K562 (cell line): ENCODE measurements at regions not wholly inside any gene's neighbourhood (a gene's known extent, or its start where the extent isn't known, plus 50 kb on each side); places are given as distances from the start of the nearest gene placed in this dataset.

ENCODE experiments used
- ATAC-seq: fragments of 200-7000 bp; cut with Tn5 transposase; 3 replicates; pipeline ENCODE4 v1.9.1; 2020; ENCODE audit warnings: moderate library complexity
- BruUV-seq: library from RNA; stranded (reverse); fragments of 400-500 nt; replicated peaks from 2 replicates; lab custom pipeline; 2021; lab: Mats Ljungman, UMichigan
- CTCF ChIA-PET: fragments of 300-600 bp; formaldehyde crosslinking; extraction: SDS; loops from one replicate; lab custom pipeline; 2021; ENCODE audit warnings: low intra/inter-chr PET ratio; lab: Yijun Ruan, JAX
- POLR2A ChIA-PET: fragments of 300-600, 350-650 bp; sonication (Branson Sonifier 250); formaldehyde crosslinking; extraction: SDS; loops from one replicate; lab custom pipeline; 2021; ENCODE audit warnings: antibody characterized with exemption, inconsistent platforms; lab: Yijun Ruan, JAX
- DNase-seq, 4 experiments: peaks; one replicate each; pipeline versions ENCODE4 v3.0.0 to v3.0.0-alpha.2; 2011 to 2018; ENCODE audit warnings: low spot score in 3 of 4, mixed read lengths in 3 of 4; ENCODE audit errors: extremely low read depth in 1 of 4
- FAIRE-seq: peaks from 2 replicates; lab custom pipeline; 2011; peaks lifted over from hg19 to GRCh38; lab: Jason Lieb, UNC
- H2AFZ ChIP-seq: 2 replicates; pipeline ENCODE4 v1.6.0; 2011; ENCODE audit warnings: low read depth, low read length, control low read depth, inconsistent platforms
- H3K27ac ChIP-seq: fragments of 200-600 bp; 3 replicates; pipeline ENCODE4 v1.8.0; 2011; ENCODE audit warnings: low read depth, mild to moderate bottlenecking, control low read depth, inconsistent platforms, low read length, moderate library complexity, mixed read lengths; ENCODE audit errors: extremely low read depth
- H3K27me3 ChIP-seq, 2 experiments: fragments of 300-600 bp in 1 of 2; 2 replicates in 1 of 2; 3 replicates in 1 of 2; pipeline versions ENCODE4 v1.6.0 to v1.8.0; 2011; ENCODE audit warnings: inconsistent platforms in 2 of 2, low read length in 2 of 2, mild to moderate bottlenecking in 1 of 2, mixed read lengths in 1 of 2, moderate library complexity in 1 of 2; ENCODE audit not compliant: control insufficient read depth in 2 of 2, insufficient read depth in 2 of 2
- H3K36me3 ChIP-seq: fragments of 300-600 bp; 3 replicates; pipeline ENCODE4 v1.8.0; 2011; ENCODE audit warnings: mild to moderate bottlenecking, low read length, inconsistent platforms; ENCODE audit not compliant: control insufficient read depth, insufficient read depth
- H3K4me1 ChIP-seq, 2 experiments: fragments of 200-600 bp in 1 of 2; replicated peaks in 1 of 2; 2 replicates in 1 of 2; 3 replicates in 1 of 2; pipeline versions ENCODE4 v1.5.1 to v1.8.0; 2011; ENCODE audit warnings: inconsistent platforms in 2 of 2, low read length in 2 of 2, mild to moderate bottlenecking in 1 of 2, mixed read lengths in 1 of 2, moderate library complexity in 1 of 2; ENCODE audit not compliant: control insufficient read depth in 2 of 2, insufficient read depth in 2 of 2
- H3K4me2 ChIP-seq: 2 replicates; pipeline ENCODE4 v1.6.1; 2011; ENCODE audit warnings: low read length, control low read depth, inconsistent platforms, mixed read lengths; ENCODE audit not compliant: insufficient read depth
- H3K4me3 ChIP-seq: fragments of 200-600 bp; sonication (generic), shearing (Covaris generic); 2 replicates; pipeline ENCODE4 v1.5.1; 2016; ENCODE audit warnings: control low read depth, inconsistent platforms
- H3K79me2 ChIP-seq: fragments of 200-600 bp; 3 replicates; pipeline ENCODE4 v1.8.0; 2011; ENCODE audit warnings: low read length, inconsistent platforms; ENCODE audit not compliant: control insufficient read depth, insufficient read depth
- H3K9ac ChIP-seq, 2 experiments: 2 replicates each; pipeline versions ENCODE4 v1.6.0 to v1.6.1; 2011; ENCODE audit warnings: low read depth in 2 of 2, low read length in 2 of 2, control low read depth in 1 of 2, inconsistent platforms in 1 of 2, mild to moderate bottlenecking in 1 of 2, mixed read lengths in 1 of 2; ENCODE audit not compliant: insufficient read depth in 1 of 2
- H3K9me1 ChIP-seq: one replicate; pipeline ENCODE4 v1.6.0; 2011; ENCODE audit warnings: inconsistent platforms, mild to moderate bottlenecking, low read length, moderate library complexity; ENCODE audit not compliant: control insufficient read depth, insufficient read depth
- H3K9me3 ChIP-seq: replicated peaks from 2 replicates; pipeline ENCODE4 v1.5.1; 2011; ENCODE audit warnings: low read depth, low read length, inconsistent platforms; ENCODE audit not compliant: control insufficient read depth, insufficient read depth
- H4K20me1 ChIP-seq: replicated peaks from 2 replicates; pipeline ENCODE4 v1.6.1; 2011; ENCODE audit warnings: low read length, inconsistent platforms, mixed read lengths; ENCODE audit not compliant: control insufficient read depth, insufficient read depth
- ARHGAP35 ChIP-seq: fragments of 450-650 bp; IDR thresholded peaks from 2 replicates; pipeline ENCODE4 v1.6.1; 2018; ENCODE audit not compliant: partially characterized antibody
- CBX2 ChIP-seq: fragments of 200-600 bp; sonication (generic); IDR thresholded peaks from one replicate; pipeline ENCODE4 v1.6.1; 2012; ENCODE audit warnings: mild to moderate bottlenecking, low read length, inconsistent platforms; ENCODE audit not compliant: insufficient read depth, poor library complexity, severe bottlenecking
- CEBPG ChIP-seq, 3 experiments: fragments of 200-800 bp in 1 of 3; sonication (Bioruptor generic) in 1 of 3; sonication (generic) in 1 of 3; formaldehyde crosslinking in 1 of 3; IDR thresholded peaks in 2 of 3; conservative IDR thresholded peaks in 1 of 3; 2 replicates each; pipeline versions ENCODE4 v1.6.1 to v1.8.0; 2016 to 2022; ENCODE audit warnings: missing compliant biosample characterization in 2 of 3, missing genetic modification characterization in 2 of 3, mild to moderate bottlenecking in 1 of 3, missing genetic modification reagents in 1 of 3
- HNRNPH1 ChIP-seq: fragments of 200-400 bp; formaldehyde crosslinking; optimal IDR thresholded peaks from 2 replicates; pipeline ENCODE3; 2017; ENCODE audit warnings: low read depth, mild to moderate bottlenecking, low read length, moderate library complexity
- HNRNPUL1 ChIP-seq: fragments of 200-400 bp; formaldehyde crosslinking; IDR thresholded peaks from 2 replicates; pipeline ENCODE4 v1.6.1; 2017; ENCODE audit warnings: low read length
- PCBP1 ChIP-seq: fragments of 200-400 bp; formaldehyde crosslinking; IDR thresholded peaks from 2 replicates; pipeline ENCODE4 v1.6.1; 2018; ENCODE audit warnings: mild to moderate bottlenecking, low read depth, low read length; ENCODE audit not compliant: poor library complexity, severe bottlenecking
- RAD21 ChIP-seq, 2 experiments: fragments of 250-450 bp in 1 of 2; fragments of 450-650 bp in 1 of 2; sonication (Bioruptor Pico) in 1 of 2; formaldehyde crosslinking in 1 of 2; IDR thresholded peaks in 1 of 2; conservative IDR thresholded peaks in 1 of 2; 2 replicates each; pipeline versions ENCODE4 v1.4.0 to v1.8.0; 2020 to 2022; ENCODE audit warnings: mild to moderate bottlenecking in 2 of 2, moderate library complexity in 1 of 2
- RBM39 ChIP-seq: fragments of 200-400 bp; formaldehyde crosslinking; optimal IDR thresholded peaks from 2 replicates; pipeline ENCODE3; 2018; ENCODE audit warnings: low read depth, low read length
- SAP30 ChIP-seq: fragments of 200-600 bp; sonication (generic); IDR thresholded peaks from 2 replicates; pipeline ENCODE4 v1.6.1; 2012; ENCODE audit warnings: borderline replicate concordance, low read depth, mild to moderate bottlenecking, moderate library complexity, low read length, control low read depth, inconsistent platforms; ENCODE audit not compliant: insufficient read depth, poor library complexity, severe bottlenecking
- SIN3B ChIP-seq: fragments of 450-650 bp; IDR thresholded peaks from 2 replicates; pipeline ENCODE4 v1.6.1; 2017; ENCODE audit warnings: low read depth, mild to moderate bottlenecking, moderate library complexity
- SMARCC2 ChIP-seq: fragments of 450-650 bp; IDR thresholded peaks from 2 replicates; pipeline ENCODE4 v1.6.1; 2017; ENCODE audit warnings: antibody characterized with exemption, moderate library complexity, mild to moderate bottlenecking, low read depth
- WHSC1 ChIP-seq: IDR thresholded peaks from one replicate; pipeline ENCODE4 v1.6.1; 2012; ENCODE audit warnings: low read length, control low read depth, inconsistent platforms
- ZNF124 ChIP-seq: sonication (generic); formaldehyde crosslinking; IDR thresholded peaks from 2 replicates; pipeline ENCODE4 v1.8.1; 2022; ENCODE audit warnings: missing genetic modification reagents
- ZNF830 ChIP-seq: fragments of 250-450 bp; sonication (Bioruptor Pico); IDR thresholded peaks from 2 replicates; pipeline ENCODE4 v1.5.0; 2021; ENCODE audit warnings: mild to moderate bottlenecking
- WGBS: fragments of 100-300 bp; shearing (Covaris generic); methylation state at CpG from one replicate; pipeline ENCODE4 v1.1.6; 2016; ENCODE audit warnings: low coverage, mixed read lengths; ENCODE audit not compliant: insufficient coverage; ENCODE audit errors: missing lambda C conversion rate; 5-methylcytosine and 5-hydroxymethylcytosine counted together
- in situ Hi-C: fragments of 300-500 bp; cut with MboI; formaldehyde crosslinking; loops from 4 replicates; pipeline ENCODE4 v1.15.0; 2018; ENCODE audit warnings: inconsistent platforms, mixed read lengths
- intact Hi-C: fragments of 100-400 bp; cut with micrococcal nuclease; formaldehyde crosslinking; loops from 2 replicates; pipeline ENCODE4 v1.14.2; 2022
- TF ChIP-seq, protein P1 (sequence below): sonication (generic); formaldehyde crosslinking; IDR thresholded peaks from 2 replicates; pipeline ENCODE4 v1.8.0; 2022; ENCODE audit warnings: missing genetic modification reagents, mild to moderate bottlenecking, moderate library complexity, borderline replicate concordance
- TF ChIP-seq, protein P2 (sequence below): sonication (generic); formaldehyde crosslinking; IDR thresholded peaks from 2 replicates; pipeline ENCODE4 v1.9.0; 2022; ENCODE audit warnings: mild to moderate bottlenecking, missing genetic modification reagents

DNA sequence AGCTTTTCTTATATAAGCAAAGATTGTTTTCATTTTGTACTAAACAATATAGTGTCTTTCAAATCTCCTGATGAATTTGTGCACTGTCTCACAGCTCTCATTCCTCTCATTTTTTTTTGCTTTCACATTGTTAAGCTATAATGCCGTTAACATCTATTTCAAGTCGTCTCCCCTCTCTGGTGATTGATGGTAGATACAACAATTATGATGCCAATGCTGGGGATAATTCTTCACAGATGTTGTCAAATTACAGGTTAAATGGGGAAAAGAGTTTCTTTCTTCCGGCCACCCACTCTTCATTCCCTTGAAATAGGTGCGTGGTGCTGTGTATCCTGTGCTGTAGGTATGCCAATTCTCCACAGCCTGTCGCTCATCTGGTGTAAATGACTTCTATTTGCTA, 1053.7 kb upstream of the ZEB2 start:
- WGBS: 62% methylated on average over 5 of the region's 5 CpGs
- intact Hi-C loops: no loop called here
- TF ChIP-seq RAD21 (CRISPR knock-in tag; conservative IDR thresholded peaks at IDR 0.05 in 1 of 2, IDR thresholded peaks at IDR 0.05 in 1 of 2): no peak
- TF ChIP-seq CBX2: no peak
- no peak for TF ChIP-seq SAP30
- TF ChIP-seq PCBP1: no peak
- TF ChIP-seq, protein P1, sequence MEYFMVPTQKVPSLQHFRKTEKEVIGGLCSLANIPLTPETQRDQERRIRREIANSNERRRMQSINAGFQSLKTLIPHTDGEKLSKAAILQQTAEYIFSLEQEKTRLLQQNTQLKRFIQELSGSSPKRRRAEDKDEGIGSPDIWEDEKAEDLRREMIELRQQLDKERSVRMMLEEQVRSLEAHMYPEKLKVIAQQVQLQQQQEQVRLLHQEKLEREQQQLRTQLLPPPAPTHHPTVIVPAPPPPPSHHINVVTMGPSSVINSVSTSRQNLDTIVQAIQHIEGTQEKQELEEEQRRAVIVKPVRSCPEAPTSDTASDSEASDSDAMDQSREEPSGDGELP: no peak
- no peak for TF ChIP-seq SIN3B
- no peak for TF ChIP-seq HNRNPUL1
- TF ChIP-seq, protein P2, sequence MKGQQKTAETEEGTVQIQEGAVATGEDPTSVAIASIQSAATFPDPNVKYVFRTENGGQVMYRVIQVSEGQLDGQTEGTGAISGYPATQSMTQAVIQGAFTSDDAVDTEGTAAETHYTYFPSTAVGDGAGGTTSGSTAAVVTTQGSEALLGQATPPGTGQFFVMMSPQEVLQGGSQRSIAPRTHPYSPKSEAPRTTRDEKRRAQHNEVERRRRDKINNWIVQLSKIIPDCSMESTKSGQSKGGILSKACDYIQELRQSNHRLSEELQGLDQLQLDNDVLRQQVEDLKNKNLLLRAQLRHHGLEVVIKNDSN (CRISPR knock-in tag): no peak
- TF ChIP-seq CEBPG (CRISPR knock-in tag; IDR thresholded peaks at IDR 0.05): no peak
- TF ChIP-seq CEBPG (tag; conservative IDR thresholded peaks at IDR 0.05 in 1 of 2, IDR thresholded peaks at IDR 0.05 in 1 of 2): no peak
- no peak for TF ChIP-seq RBM39
- TF ChIP-seq SMARCC2: no peak
- no peak for TF ChIP-seq ZNF830
- no peak for TF ChIP-seq ZNF124 (CRISPR knock-in tag)
- no peak for TF ChIP-seq HNRNPH1
- TF ChIP-seq ARHGAP35: no peak
- TF ChIP-seq WHSC1: no peak

More for the DNA sequence above, 1053.7 kb upstream of the ZEB2 start:
- Histone ChIP-seq H3K27ac (no peak overlapping the region), H3K9me1 (no peaks in the 10 kb centered on the region), H3K27me3 (no peaks in the 10 kb centered on the region), H2AFZ (no peak overlapping the region), H3K79me2 (no peaks in the 10 kb centered on the region), H4K20me1 (no peaks in the 10 kb centered on the region), H3K9me3 (no peaks in the 10 kb centered on the region), H3K36me3 (no peaks in the 10 kb centered on the region), H3K4me1 (peaks cover 0 to 5% of the 10 kb centered on the region in 2 experiments; a peak in 2 of 5 replicates), H3K4me2 (no peak overlapping the region), H3K4me3 (no peak overlapping the region), H3K9ac (no peak overlapping the region)
- ATAC-seq (no peak), DNase-seq (no peak), FAIRE-seq (no peak)
- CTCF ChIA-PET: no interaction called here
- POLR2A ChIA-PET: no interaction called here
- in situ Hi-C loops: no loop called here
- no TSS peak for BruUV-seq
